Fibroblast of peridontal ligament (primary cell): ENCODE measurements at regions not wholly inside any gene's neighbourhood (a gene's known extent, or its start where the extent isn't known, plus 50 kb on each side); places are given as distances from the start of the nearest gene placed in this dataset.

ENCODE experiments used
- DNase-seq: peaks from one replicate; pipeline ENCODE4 v3.0.0-alpha.2; 2010; ENCODE audit errors: extremely low read depth

GRCh38 chr9:89766991-89767390, 162.2 kb downstream of the GADD45G start:
- DNase-seq: no peak

GRCh38 chr9:89768051-89768450, 163.2 kb downstream of the GADD45G start:
- DNase-seq: no peak

GRCh38 chr9:89768650-89769071, 163.8 kb downstream of the GADD45G start:
- DNase-seq: no peak

- no peak for DNase-seq
Observed at GRCh38 chr9:89770531-89771174, 165.8 kb downstream of the GADD45G start.

GRCh38 chr9:89771205-89771604, 166.4 kb downstream of the GADD45G start:
- no peak for DNase-seq

- DNase-seq: no peak
Observed at GRCh38 chr9:89773170-89773569, 168.4 kb downstream of the GADD45G start.

GRCh38 chr9:89774858-89775370, 170.1 kb downstream of the GADD45G start:
- no peak for DNase-seq

GRCh38 chr9:89775641-89776040, 170.8 kb downstream of the GADD45G start:
- DNase-seq: no peak

GRCh38 chr9:89776795-89777525, 172.1 kb downstream of the GADD45G start:
- no peak for DNase-seq

GRCh38 chr9:89777544-89777943, 172.7 kb downstream of the GADD45G start:
- no peak for DNase-seq

- DNase-seq: no peak
Observed at GRCh38 chr9:89778100-89779090, 173.6 kb downstream of the GADD45G start.

GRCh38 chr9:89779405-89780203, 174.8 kb downstream of the GADD45G start:
- DNase-seq: no peak

- DNase-seq: no peak
Observed at GRCh38 chr9:89780959-89781358, 176.1 kb downstream of the GADD45G start.

GRCh38 chr9:89781838-89782540, 177.2 kb downstream of the GADD45G start:
- no peak for DNase-seq

GRCh38 chr9:89786655-89787054, 181.8 kb downstream of the GADD45G start:
- DNase-seq: no peak

- no peak for DNase-seq
Observed at GRCh38 chr9:89787595-89787994, 182.8 kb downstream of the GADD45G start.

GRCh38 chr9:89788434-89788833, 183.6 kb downstream of the GADD45G start:
- no peak for DNase-seq

- no peak for DNase-seq
Observed at GRCh38 chr9:89789922-89790510, 185.2 kb downstream of the GADD45G start.

- DNase-seq: no peak
Observed at GRCh38 chr9:89790542-89791109, 185.8 kb downstream of the GADD45G start.

GRCh38 chr9:89791754-89792153, 186.9 kb downstream of the GADD45G start:
- no peak for DNase-seq
